Right lobe of liver (tissue), 4 donors: ENCODE measurements at regions not wholly inside any gene's neighbourhood (a gene's known extent, or its start where the extent isn't known, plus 50 kb on each side); places are given as distances from the start of the nearest gene placed in this dataset.

Experiments used
- POLR2A ChIP-seq: fragments of 450-650 bp; IDR thresholded peaks from one replicate; pipeline ENCODE4 v1.6.1; 2017; ENCODE audit warnings: antibody characterized with exemption, mild to moderate bottlenecking
- TF ChIP-seq, protein P1 (sequence below), 4 donors: fragments of 200-600 bp in 3 of 4; fragments of 450-650 bp in 1 of 4; IDR thresholded peaks; one replicate each; pipeline versions ENCODE4 v1.5.1 to v1.8.0; 2016 to 2022; ENCODE audit warnings: antibody characterized with exemption in 4 of 4, mild to moderate bottlenecking in 2 of 4
- donor health status: DM: no; HTN: no; CAD: no.
- donor health status: DM: no; HTN: no; CAD: no.
- donor health status: DM: no; HTN: yes; CAD: no.

DNA sequence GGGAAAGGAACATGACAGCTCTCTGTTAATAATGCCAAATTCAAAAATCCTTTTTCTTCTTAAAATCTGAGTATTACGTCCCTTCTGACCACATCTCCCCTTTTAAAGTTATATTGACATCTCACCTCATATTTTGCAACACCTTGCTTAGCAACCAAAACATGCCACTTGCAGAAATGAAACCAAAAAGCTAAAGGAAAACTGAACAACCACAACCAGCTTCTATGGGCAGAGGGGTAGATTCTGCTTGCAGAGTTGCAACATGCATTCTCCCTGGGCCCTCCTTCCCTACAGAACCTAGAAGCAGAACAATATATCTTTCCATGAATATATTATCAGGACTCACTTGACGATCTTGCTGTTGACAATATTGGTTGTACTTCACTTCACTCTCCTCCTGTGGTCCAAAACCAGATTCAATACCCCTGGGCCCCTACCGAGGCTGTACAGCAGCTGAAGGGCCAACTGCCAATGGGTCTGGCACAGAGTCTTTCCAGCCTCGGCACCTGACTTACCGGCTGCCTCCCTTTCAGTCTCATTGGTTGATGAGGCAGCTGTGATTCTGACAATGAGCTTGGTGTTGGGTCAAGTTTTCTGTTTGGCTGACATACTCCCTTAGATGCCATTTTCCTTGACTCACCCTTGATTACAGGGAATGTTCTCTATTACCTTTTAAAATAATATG lies 616.6 kb downstream of the ZEB2 start:
- TF ChIP-seq, protein P1, sequence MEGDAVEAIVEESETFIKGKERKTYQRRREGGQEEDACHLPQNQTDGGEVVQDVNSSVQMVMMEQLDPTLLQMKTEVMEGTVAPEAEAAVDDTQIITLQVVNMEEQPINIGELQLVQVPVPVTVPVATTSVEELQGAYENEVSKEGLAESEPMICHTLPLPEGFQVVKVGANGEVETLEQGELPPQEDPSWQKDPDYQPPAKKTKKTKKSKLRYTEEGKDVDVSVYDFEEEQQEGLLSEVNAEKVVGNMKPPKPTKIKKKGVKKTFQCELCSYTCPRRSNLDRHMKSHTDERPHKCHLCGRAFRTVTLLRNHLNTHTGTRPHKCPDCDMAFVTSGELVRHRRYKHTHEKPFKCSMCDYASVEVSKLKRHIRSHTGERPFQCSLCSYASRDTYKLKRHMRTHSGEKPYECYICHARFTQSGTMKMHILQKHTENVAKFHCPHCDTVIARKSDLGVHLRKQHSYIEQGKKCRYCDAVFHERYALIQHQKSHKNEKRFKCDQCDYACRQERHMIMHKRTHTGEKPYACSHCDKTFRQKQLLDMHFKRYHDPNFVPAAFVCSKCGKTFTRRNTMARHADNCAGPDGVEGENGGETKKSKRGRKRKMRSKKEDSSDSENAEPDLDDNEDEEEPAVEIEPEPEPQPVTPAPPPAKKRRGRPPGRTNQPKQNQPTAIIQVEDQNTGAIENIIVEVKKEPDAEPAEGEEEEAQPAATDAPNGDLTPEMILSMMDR (IDR thresholded peaks at IDR 0.05), result no peak
- TF ChIP-seq POLR2A, result no peak
